Astrocyte (in vitro differentiated cells and primary cell): ENCODE measurements at regions not wholly inside any gene's neighbourhood (a gene's known extent, or its start where the extent isn't known, plus 50 kb on each side); places are given as distances from the start of the nearest gene placed in this dataset.

ENCODE experiments used
- DNase-seq: peaks from one replicate; pipeline ENCODE4 v3.0.0-alpha.2; 2010; ENCODE audit warnings: low read depth
- FAIRE-seq: peaks from 2 replicates; lab custom pipeline; 2011; peaks lifted over from hg19 to GRCh38; lab: Jason Lieb, UNC
- H2AFZ ChIP-seq: 2 replicates; pipeline ENCODE4 v1.6.0; 2012; ENCODE audit warnings: low read depth, low read length, inconsistent platforms
- H3K27ac ChIP-seq: 2 replicates; pipeline ENCODE4 v1.5.1; 2011; ENCODE audit warnings: low read depth, low read length, inconsistent platforms
- H3K27me3 ChIP-seq: 2 replicates; pipeline ENCODE4 v1.6.0; 2011; ENCODE audit warnings: low read length, inconsistent platforms; ENCODE audit not compliant: insufficient read depth
- H3K36me3 ChIP-seq: 2 replicates; pipeline ENCODE4 v1.5.1; 2011; ENCODE audit warnings: low read length, inconsistent platforms; ENCODE audit not compliant: insufficient read depth
- H3K4me1 ChIP-seq: 2 replicates; pipeline ENCODE4 v1.5.1; 2011; ENCODE audit warnings: low read length, inconsistent platforms; ENCODE audit not compliant: insufficient read depth
- H3K4me2 ChIP-seq: 2 replicates; pipeline ENCODE4 v1.6.0; 2012; ENCODE audit warnings: low read length, inconsistent platforms
- H3K4me3 ChIP-seq: 2 replicates; pipeline ENCODE4 v1.5.1; 2011; ENCODE audit warnings: low read depth, mild to moderate bottlenecking, low read length, inconsistent platforms; ENCODE audit not compliant: insufficient read depth
- H3K79me2 ChIP-seq: 2 replicates; pipeline ENCODE4 v1.6.0; 2012; ENCODE audit warnings: mild to moderate bottlenecking, low read length, inconsistent platforms; ENCODE audit not compliant: insufficient read depth
- H3K9ac ChIP-seq: 2 replicates; pipeline ENCODE4 v1.6.0; 2012; ENCODE audit warnings: mild to moderate bottlenecking, low read length, inconsistent platforms
- H3K9me3 ChIP-seq: 2 replicates; pipeline ENCODE4 v1.5.1; 2012; ENCODE audit warnings: low read depth, mild to moderate bottlenecking, low read length, inconsistent platforms; ENCODE audit not compliant: insufficient read depth
- H4K20me1 ChIP-seq: 2 replicates; pipeline ENCODE4 v1.6.0; 2012; ENCODE audit warnings: low read length, inconsistent platforms; ENCODE audit not compliant: insufficient read depth
- H3K27ac Mint-ChIP-seq: one replicate; pipeline ENCODE4 v1.8.0; 2021; ENCODE audit warnings: mild to moderate bottlenecking, mixed read lengths; ENCODE audit not compliant: unreplicated experiment
- H3K27me3 Mint-ChIP-seq: one replicate; pipeline ENCODE4 v1.8.0; 2021; ENCODE audit warnings: low read depth, mixed read lengths; ENCODE audit not compliant: unreplicated experiment
- H3K36me3 Mint-ChIP-seq: one replicate; pipeline ENCODE4 v1.8.0; 2021; ENCODE audit warnings: low read depth, mixed read lengths; ENCODE audit not compliant: unreplicated experiment
- H3K4me1 Mint-ChIP-seq: one replicate; pipeline ENCODE4 v1.8.0; 2021; ENCODE audit warnings: low read depth, mixed read lengths; ENCODE audit not compliant: unreplicated experiment
- H3K4me3 Mint-ChIP-seq: one replicate; pipeline ENCODE4 v1.8.0; 2021; ENCODE audit warnings: mild to moderate bottlenecking, moderate library complexity, mixed read lengths; ENCODE audit not compliant: unreplicated experiment
- H3K9me3 Mint-ChIP-seq: one replicate; pipeline ENCODE4 v1.8.0; 2021; ENCODE audit warnings: mild to moderate bottlenecking, mixed read lengths; ENCODE audit not compliant: unreplicated experiment
- EZH2 ChIP-seq: IDR thresholded peaks from 2 replicates; pipeline ENCODE4 v1.6.1; 2012; ENCODE audit warnings: mild to moderate bottlenecking, low read length, inconsistent platforms; ENCODE audit not compliant: insufficient read depth
- TF ChIP-seq, protein P1 (sequence below): IDR thresholded peaks from 2 replicates; pipeline ENCODE4 v1.5.1; 2011; ENCODE audit warnings: low read depth, mild to moderate bottlenecking, inconsistent platforms, low read length, moderate library complexity; ENCODE audit not compliant: insufficient read depth

DNA sequence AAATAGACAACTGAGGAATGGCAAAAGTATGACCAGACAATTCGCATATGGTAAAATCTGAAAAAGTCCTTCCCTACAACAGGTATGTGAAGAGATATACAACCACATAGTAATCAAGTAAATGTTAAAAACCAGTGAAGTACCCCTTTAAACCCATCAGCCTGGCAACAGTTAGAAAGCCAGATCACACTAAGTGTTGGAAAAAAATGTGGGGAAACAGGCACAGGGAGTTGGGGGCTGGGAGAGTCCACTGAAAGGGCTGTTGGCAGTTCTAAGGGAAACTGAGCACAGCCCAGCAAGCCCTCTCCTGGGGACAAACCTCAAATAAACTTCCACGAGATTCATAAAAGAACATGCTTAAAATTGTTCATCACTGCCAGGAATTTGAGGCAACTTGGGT lies 242.1 kb downstream of the BUD13 start:
- Histone ChIP-seq H3K9ac (no peak overlapping the region), H3K4me3 (no peak overlapping the region), H3K4me2 (no peak overlapping the region), H3K9me3 (no peaks in the 10 kb centered on the region), H3K27ac (no peak overlapping the region), H4K20me1 (no peaks in the 10 kb centered on the region), H3K4me1 (no peaks in the 10 kb centered on the region), H2AFZ (no peak overlapping the region), H3K36me3 (no peaks in the 10 kb centered on the region), H3K79me2 (no peaks in the 10 kb centered on the region), H3K27me3 (peaks cover 28% of the 10 kb centered on the region)
- H3K4me1 Mint-ChIP-seq = no peaks in the 10 kb centered on the region
- peaks cover 53% of the 10 kb centered on the region for H3K27me3 Mint-ChIP-seq
- H3K27ac Mint-ChIP-seq = no peak overlapping the region
- DNase-seq (no peak), FAIRE-seq (no peak)
- peaks cover 5% of the 10 kb centered on the region for H3K9me3 Mint-ChIP-seq
- H3K36me3 Mint-ChIP-seq = no peaks in the 10 kb centered on the region
- no peak overlapping the region for H3K4me3 Mint-ChIP-seq
- TF ChIP-seq EZH2 = no peak
- TF ChIP-seq, protein P1, sequence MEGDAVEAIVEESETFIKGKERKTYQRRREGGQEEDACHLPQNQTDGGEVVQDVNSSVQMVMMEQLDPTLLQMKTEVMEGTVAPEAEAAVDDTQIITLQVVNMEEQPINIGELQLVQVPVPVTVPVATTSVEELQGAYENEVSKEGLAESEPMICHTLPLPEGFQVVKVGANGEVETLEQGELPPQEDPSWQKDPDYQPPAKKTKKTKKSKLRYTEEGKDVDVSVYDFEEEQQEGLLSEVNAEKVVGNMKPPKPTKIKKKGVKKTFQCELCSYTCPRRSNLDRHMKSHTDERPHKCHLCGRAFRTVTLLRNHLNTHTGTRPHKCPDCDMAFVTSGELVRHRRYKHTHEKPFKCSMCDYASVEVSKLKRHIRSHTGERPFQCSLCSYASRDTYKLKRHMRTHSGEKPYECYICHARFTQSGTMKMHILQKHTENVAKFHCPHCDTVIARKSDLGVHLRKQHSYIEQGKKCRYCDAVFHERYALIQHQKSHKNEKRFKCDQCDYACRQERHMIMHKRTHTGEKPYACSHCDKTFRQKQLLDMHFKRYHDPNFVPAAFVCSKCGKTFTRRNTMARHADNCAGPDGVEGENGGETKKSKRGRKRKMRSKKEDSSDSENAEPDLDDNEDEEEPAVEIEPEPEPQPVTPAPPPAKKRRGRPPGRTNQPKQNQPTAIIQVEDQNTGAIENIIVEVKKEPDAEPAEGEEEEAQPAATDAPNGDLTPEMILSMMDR = no peak

DNA sequence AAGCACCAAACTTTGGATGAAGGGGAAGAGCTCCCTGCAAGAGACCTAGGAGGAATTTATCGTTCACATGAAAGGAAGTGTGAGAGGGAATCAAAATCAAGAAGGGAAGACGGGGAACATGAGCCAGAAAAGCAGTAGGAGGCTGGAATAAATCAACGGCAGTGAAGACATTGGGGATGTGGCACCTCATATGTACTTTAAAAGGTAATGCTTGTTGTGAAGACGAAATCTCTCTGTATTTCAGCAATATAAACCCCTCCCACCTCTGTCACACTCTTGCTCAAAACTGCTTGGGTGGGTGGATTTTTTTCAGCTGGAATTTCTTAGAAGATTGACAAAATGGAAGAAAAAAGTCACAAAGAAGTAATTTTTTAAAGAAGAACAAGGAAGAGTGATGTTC lies 243.5 kb downstream of the BUD13 start:
- DNase-seq (no peak), FAIRE-seq (no peak)
- no peaks in the 10 kb centered on the region for H4K20me1 ChIP-seq
- peaks cover 48% of the 10 kb centered on the region for H3K27me3 Mint-ChIP-seq
- H3K79me2 ChIP-seq = no peaks in the 10 kb centered on the region
- H3K4me1 ChIP-seq = no peaks in the 10 kb centered on the region
- H3K36me3 ChIP-seq = no peaks in the 10 kb centered on the region
- H3K36me3 Mint-ChIP-seq = no peaks in the 10 kb centered on the region
- no peaks in the 10 kb centered on the region for H3K9me3 ChIP-seq
- H2AFZ ChIP-seq = no peak overlapping the region
- no peak for TF ChIP-seq EZH2
- TF ChIP-seq, protein P1 = no peak
- peaks cover 5% of the 10 kb centered on the region for H3K9me3 Mint-ChIP-seq
- H3K27ac Mint-ChIP-seq = no peak overlapping the region
- H3K9ac ChIP-seq = no peak overlapping the region
- no peak overlapping the region for H3K4me3 Mint-ChIP-seq
- H3K27ac ChIP-seq = no peak overlapping the region
- H3K4me3 ChIP-seq = no peak overlapping the region
- peaks cover 17% of the 10 kb centered on the region for H3K27me3 ChIP-seq
- H3K4me1 Mint-ChIP-seq = no peaks in the 10 kb centered on the region
- no peak overlapping the region for H3K4me2 ChIP-seq

DNA sequence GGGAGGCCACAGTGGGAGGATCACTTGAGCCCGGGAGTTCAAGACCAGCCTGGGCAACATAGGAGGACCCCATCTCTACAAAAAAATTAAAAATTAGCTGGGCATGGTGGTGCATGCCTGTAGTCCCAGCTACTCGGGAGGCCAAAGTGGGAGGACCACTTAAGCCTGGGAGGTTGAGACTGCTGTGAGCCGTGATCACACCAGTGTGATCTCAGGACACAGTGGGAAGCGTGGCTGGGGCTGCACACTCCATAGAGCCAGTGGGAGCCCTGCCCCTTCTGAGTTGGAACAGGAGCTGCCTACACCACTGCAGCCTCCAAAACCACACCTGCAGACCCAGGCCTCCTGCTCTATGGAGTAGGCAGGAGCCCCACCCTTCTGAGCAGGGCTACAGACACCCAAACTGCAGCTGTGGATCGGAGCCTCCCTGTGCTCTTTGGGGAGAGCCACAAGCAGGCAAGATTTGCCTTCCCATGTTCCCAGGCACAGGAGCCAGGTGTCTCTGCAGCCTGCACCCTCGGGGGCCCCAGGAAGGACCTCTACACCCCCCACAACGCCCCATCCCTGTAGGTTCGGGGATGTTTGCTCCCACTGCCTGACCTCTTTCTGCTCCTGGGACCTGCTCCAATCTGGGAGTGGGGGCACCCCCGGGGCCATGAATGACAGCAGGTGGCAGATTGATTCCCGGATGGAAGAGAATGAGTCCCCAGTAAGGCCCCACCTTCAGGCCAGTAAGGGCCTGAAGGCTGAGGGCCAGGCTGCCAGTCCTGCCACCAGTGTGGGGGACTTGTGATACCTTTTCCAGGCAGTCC lies 245.4 kb downstream of the BUD13 start:
- H3K4me3 Mint-ChIP-seq = no peak overlapping the region
- no peak overlapping the region for H3K27ac ChIP-seq
- H3K4me1 Mint-ChIP-seq = no peaks in the 10 kb centered on the region
- no peak overlapping the region for H3K9ac ChIP-seq
- peaks cover 7% of the 10 kb centered on the region for H3K27me3 ChIP-seq
- H3K36me3 ChIP-seq = no peaks in the 10 kb centered on the region
- FAIRE-seq (no peak), DNase-seq (no peak)
- peaks cover 5% of the 10 kb centered on the region for H3K9me3 Mint-ChIP-seq
- no peaks in the 10 kb centered on the region for H3K36me3 Mint-ChIP-seq
- H3K4me2 ChIP-seq = no peak overlapping the region
- no peaks in the 10 kb centered on the region for H4K20me1 ChIP-seq
- H3K79me2 ChIP-seq = no peaks in the 10 kb centered on the region
- H3K9me3 ChIP-seq = no peaks in the 10 kb centered on the region
- TF ChIP-seq EZH2 = no peak
- TF ChIP-seq, protein P1 = no peak
- no peaks in the 10 kb centered on the region for H3K4me1 ChIP-seq
- H3K4me3 ChIP-seq = no peak overlapping the region
- H3K27ac Mint-ChIP-seq = no peak overlapping the region
- H2AFZ ChIP-seq = no peak overlapping the region
- H3K27me3 Mint-ChIP-seq = peaks cover 36% of the 10 kb centered on the region
